Fibroblast of mammary gland (primary cell): ENCODE measurements at regions not wholly inside any gene's neighbourhood (a gene's known extent, or its start where the extent isn't known, plus 50 kb on each side); places are given as distances from the start of the nearest gene placed in this dataset.

ENCODE experiments used
- DNase-seq: peaks from one replicate; pipeline ENCODE4 v3.0.0-alpha.2; 2010; ENCODE audit warnings: low read depth
- H3K4me3 ChIP-seq: 2 replicates; pipeline ENCODE4 v1.5.1; 2011; ENCODE audit warnings: low read depth, mild to moderate bottlenecking, low read length, moderate library complexity; ENCODE audit not compliant: control insufficient read depth
- CTCF ChIP-seq: conservative IDR thresholded peaks from 2 replicates; pipeline ENCODE4 v1.5.1; 2011; ENCODE audit warnings: low read depth, low read length, inconsistent platforms; ENCODE audit not compliant: control insufficient read depth, insufficient read depth

GRCh38 chr5:61704289-61704688, 372.2 kb downstream of the ZSWIM6 start:
- no peak for TF ChIP-seq CTCF
- no peak overlapping the region for H3K4me3 ChIP-seq
- DNase-seq, result no peak

GRCh38 chr5:61706751-61707150, 374.7 kb downstream of the ZSWIM6 start:
- DNase-seq, result no peak
- TF ChIP-seq CTCF, result no peak
- H3K4me3 ChIP-seq, result no peak overlapping the region

GRCh38 chr5:61719124-61719523, 387.1 kb downstream of the ZSWIM6 start:
- no peak for TF ChIP-seq CTCF
- H3K4me3 ChIP-seq, result no peak overlapping the region
- DNase-seq, result no peak

GRCh38 chr5:61720829-61721228, 388.8 kb downstream of the ZSWIM6 start:
- no peak for DNase-seq
- no peak for TF ChIP-seq CTCF
- H3K4me3 ChIP-seq, result no peak overlapping the region

- no peak for TF ChIP-seq CTCF
- no peak for DNase-seq
- no peak overlapping the region for H3K4me3 ChIP-seq
These were observed 392.0 kb downstream of the ZSWIM6 start for GRCh38 chr5:61724102-61724501.

- no peak overlapping the region for H3K4me3 ChIP-seq
- no peak for DNase-seq
- TF ChIP-seq CTCF, result no peak
These were observed 396.2 kb downstream of the ZSWIM6 start for GRCh38 chr5:61728287-61728686.

- DNase-seq, result no peak
- no peak for TF ChIP-seq CTCF
- H3K4me3 ChIP-seq, result no peak overlapping the region
These were observed 398.8 kb downstream of the ZSWIM6 start for GRCh38 chr5:61730866-61731265.
